ENCODE measurements at regions not wholly inside any gene's neighbourhood (a gene's known extent, or its start where the extent isn't known, plus 50 kb on each side); places are given as distances from the start of the nearest gene placed in this dataset.
"Not testable (repeated sequence)": the region's sequence is repeated elsewhere in the genome, so short reads cannot be mapped to it uniquely, and the experiment has no call there.

GRCh38 chr13:112261924-112262323 lies 114.2 kb upstream of the SPACA7 start:
- no peak for DNase-seq (ENCODE audit: low spot score)

- DNase-seq (ENCODE audit: low spot score), result no peak
Measured at GRCh38 chr13:112263152-112263551, 113.0 kb upstream of the SPACA7 start.

- no peak for DNase-seq (ENCODE audit: low spot score)
Measured at GRCh38 chr13:112267660-112268059, 108.5 kb upstream of the SPACA7 start.

GRCh38 chr13:112270951-112271350 lies 105.2 kb upstream of the SPACA7 start:
- DNase-seq (ENCODE audit: low spot score), result no peak

- not testable (repeated sequence) for DNase-seq (ENCODE audit: low spot score)
Measured at GRCh38 chr13:112286733-112287132, 89.4 kb upstream of the SPACA7 start.

- DNase-seq (ENCODE audit: low spot score), result no peak
Measured at GRCh38 chr13:112320303-112320702, 55.9 kb upstream of the SPACA7 start.

GRCh38 chr13:112322557-112322956 lies 53.6 kb upstream of the SPACA7 start:
- no peak for DNase-seq (ENCODE audit: low spot score)

GRCh38 chr13:112324116-112324515 lies 52.0 kb upstream of the SPACA7 start:
- DNase-seq (ENCODE audit: low spot score), result no peak

GRCh38 chr13:112325142-112325808 lies 50.9 kb upstream of the SPACA7 start:
- no peak for DNase-seq (ENCODE audit: low spot score)

- no peak for DNase-seq (ENCODE audit: low spot score)
Measured at GRCh38 chr13:112325920-112326645, 50.1 kb upstream of the SPACA7 start.

Measured in umbilical cord (tissue), 1 donor.